ENCODE measurements at regions not wholly inside any gene's neighbourhood (a gene's known extent, or its start where the extent isn't known, plus 50 kb on each side); places are given as distances from the start of the nearest gene placed in this dataset.

DNA sequence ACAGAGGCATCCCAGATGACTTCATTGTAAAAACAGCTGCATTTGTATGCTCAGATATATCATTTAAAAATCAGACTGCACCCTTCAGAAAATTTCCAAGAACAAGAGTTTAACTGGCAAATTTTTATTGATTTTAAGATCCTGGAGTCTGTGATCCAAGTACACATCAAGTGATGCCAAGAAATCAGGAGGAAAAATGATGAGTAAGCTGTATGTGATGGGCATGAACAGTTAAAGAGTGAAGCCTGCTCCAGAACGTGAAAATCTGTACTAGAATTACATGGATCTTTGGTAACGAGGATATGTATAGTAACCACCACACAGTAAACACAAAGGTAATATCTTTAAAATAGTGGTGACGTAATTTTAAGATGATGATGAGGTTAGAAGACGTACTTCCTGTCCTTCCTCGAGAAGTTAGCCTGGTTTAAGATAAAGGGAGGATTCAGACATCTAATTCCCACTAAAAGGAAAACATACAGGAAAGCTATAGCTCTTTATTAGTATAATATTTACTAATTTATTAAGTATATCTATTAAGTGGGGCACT is 1374.3 kb upstream of the DDX18 start:
- TF ChIP-seq, protein P1, sequence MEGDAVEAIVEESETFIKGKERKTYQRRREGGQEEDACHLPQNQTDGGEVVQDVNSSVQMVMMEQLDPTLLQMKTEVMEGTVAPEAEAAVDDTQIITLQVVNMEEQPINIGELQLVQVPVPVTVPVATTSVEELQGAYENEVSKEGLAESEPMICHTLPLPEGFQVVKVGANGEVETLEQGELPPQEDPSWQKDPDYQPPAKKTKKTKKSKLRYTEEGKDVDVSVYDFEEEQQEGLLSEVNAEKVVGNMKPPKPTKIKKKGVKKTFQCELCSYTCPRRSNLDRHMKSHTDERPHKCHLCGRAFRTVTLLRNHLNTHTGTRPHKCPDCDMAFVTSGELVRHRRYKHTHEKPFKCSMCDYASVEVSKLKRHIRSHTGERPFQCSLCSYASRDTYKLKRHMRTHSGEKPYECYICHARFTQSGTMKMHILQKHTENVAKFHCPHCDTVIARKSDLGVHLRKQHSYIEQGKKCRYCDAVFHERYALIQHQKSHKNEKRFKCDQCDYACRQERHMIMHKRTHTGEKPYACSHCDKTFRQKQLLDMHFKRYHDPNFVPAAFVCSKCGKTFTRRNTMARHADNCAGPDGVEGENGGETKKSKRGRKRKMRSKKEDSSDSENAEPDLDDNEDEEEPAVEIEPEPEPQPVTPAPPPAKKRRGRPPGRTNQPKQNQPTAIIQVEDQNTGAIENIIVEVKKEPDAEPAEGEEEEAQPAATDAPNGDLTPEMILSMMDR (conservative IDR thresholded peaks at IDR 0.05; ENCODE audit: low read depth, low read length): no peak
- no peak overlapping the region for H3K4me3 ChIP-seq (ENCODE audit: low read depth, low read length)
- DNase-seq (ENCODE audit: low read depth): no peak

DNA sequence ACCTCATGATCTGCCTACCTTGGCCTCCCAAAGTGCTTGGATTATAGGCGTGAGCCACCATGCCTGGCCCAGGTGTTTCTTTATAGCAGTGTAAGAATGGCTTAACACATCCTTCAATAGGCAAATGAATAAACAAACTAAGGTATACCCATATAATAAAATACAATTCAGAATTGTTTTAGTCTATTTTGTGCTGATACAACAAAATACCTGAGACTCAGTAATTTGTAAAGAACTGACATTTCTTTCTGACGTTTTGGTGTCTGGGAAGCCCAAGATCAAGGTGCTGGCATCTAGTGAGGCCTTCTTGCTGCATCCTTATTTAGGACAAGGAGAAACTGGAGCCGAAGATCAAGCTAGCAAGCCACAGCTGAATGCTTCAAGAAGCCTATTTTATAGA is 1372.1 kb upstream of the DDX18 start:
- H3K4me3 ChIP-seq (ENCODE audit: low read depth, low read length): no peak overlapping the region
- no peak for DNase-seq (ENCODE audit: low read depth)
- TF ChIP-seq, protein P1 (conservative IDR thresholded peaks at IDR 0.05; ENCODE audit: low read depth, low read length): no peak

DNA sequence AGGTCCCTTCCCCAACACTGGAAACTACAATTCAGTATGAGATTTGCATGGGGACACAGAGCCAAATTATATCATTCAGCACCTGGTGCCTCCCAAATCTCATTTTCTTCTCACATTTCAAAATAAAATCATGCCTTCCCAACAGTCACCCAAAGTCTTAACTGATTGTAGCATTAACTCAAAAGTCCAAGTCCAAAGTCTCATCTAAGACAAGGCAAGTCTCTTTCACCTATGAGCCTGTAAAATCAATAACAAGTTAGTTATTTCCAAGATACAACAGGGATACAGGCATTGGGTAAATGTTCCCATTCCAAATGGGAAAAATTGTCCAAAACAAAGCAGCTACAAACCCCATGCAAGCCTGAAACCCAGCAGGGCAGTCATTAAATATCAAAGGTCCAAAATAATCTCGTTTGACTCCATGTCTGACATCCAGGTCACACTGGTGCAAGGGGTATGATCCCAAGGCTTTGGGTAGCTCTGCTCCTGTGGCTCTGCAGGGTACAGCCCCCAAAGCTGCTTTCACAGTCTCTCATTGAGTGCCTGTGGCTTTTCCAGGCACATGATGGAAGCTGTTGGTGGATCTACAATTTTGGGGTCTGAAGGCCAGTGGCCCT is 1370.1 kb upstream of the DDX18 start:
- TF ChIP-seq, protein P1 (conservative IDR thresholded peaks at IDR 0.05; ENCODE audit: low read depth, low read length): no peak
- DNase-seq (ENCODE audit: low read depth): no peak

DNA sequence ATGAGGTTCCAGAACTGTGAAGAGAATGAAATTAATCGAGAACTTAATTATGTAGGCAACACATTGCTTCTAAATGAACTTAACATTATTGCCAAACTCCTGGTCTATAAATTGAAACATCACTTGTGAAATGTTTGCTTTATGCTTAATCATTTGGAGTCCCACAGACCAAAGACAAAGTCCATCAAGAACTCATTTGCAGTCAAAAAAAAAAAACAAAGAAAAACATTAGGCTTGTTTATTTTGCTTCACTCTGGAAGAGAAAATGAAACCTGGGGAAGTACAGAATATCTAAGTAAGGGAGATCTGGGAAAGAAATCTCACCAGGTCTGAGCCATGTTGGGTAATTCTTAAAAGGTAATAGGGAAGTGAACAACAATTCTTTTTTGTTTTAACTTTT is 1363.5 kb upstream of the DDX18 start:
- DNase-seq (ENCODE audit: low read depth): no peak
- H3K4me3 ChIP-seq (ENCODE audit: low read depth, low read length): no peak overlapping the region
- TF ChIP-seq, protein P1 (conservative IDR thresholded peaks at IDR 0.05; ENCODE audit: low read depth, low read length): no peak

More for the DNA sequence above, 1370.1 kb upstream of the DDX18 start:
- no peak overlapping the region for H3K4me3 ChIP-seq (ENCODE audit: low read depth, low read length)

DNA sequence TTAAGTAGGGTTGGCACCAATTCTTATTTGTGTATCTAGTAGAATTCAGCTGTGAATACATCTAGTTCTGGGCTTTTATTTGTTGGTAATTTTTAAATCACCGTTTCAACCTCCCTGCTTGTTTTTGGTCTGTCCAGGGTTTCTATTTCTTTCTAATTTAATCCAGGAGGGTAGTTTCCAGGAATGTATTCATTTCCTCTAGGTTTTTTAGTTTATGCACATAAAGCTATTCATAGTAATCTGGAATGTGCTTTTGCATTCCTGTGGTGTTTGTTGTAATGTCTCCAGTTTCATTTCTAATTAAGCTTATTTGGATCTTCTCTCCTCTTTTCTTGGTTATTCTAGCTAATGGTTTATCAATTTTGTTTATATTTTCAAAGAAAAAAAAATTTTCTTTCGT is 1361.8 kb upstream of the DDX18 start:
- no peak overlapping the region for H3K4me3 ChIP-seq (ENCODE audit: low read depth, low read length)
- TF ChIP-seq, protein P1 (conservative IDR thresholded peaks at IDR 0.05; ENCODE audit: low read depth, low read length): no peak
- no peak for DNase-seq (ENCODE audit: low read depth)

DNA sequence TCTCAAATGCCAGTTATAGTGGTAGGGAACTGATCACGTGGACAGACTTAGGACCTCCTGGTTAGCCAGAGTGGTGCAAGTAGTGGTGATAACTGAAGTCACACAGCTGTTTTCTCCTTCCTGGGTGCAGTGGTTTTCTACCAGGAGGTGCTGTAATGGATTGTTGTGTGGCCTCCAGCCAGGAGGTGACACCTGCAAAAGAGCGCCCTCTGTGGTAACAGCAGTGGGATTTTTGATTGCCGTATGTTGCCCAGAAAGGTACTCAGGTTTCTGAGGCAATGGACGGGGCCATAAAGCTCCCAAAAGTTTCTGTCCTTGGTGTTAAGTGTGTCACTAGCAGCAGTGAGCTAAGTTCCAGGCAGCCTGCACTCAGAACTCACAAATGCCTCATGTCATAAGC is 1358.1 kb upstream of the DDX18 start:
- TF ChIP-seq, protein P1 (conservative IDR thresholded peaks at IDR 0.05; ENCODE audit: low read depth, low read length): no peak
- DNase-seq (ENCODE audit: low read depth): no peak
- no peak overlapping the region for H3K4me3 ChIP-seq (ENCODE audit: low read depth, low read length)

DNA sequence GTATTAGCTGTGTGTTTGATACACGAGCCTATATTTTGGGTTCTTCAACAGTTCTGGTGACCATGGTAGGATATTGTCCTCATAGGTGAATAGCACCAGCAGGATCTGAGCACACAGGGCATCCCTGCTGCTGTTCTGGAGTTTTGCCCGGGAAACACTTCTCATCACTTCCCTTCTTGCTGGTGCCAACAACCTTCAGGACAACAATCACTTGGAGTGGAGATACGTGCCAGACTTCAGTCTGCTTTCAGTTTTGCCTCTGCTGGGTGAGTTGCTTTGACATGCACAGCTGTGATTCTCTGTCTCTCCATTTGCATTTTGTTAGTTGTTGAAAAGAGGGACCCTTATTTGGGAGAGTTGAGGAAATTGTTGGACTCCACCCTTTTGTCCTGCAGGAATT is 1347.2 kb upstream of the DDX18 start:
- no peak for DNase-seq (ENCODE audit: low read depth)
- H3K4me3 ChIP-seq (ENCODE audit: low read depth, low read length): no peak overlapping the region
- TF ChIP-seq, protein P1 (conservative IDR thresholded peaks at IDR 0.05; ENCODE audit: low read depth, low read length): no peak

Data from epithelial cell of proximal tubule (primary cell).